ENCODE measurements at regions not wholly inside any gene's neighbourhood (a gene's known extent, or its start where the extent isn't known, plus 50 kb on each side); places are given as distances from the start of the nearest gene placed in this dataset.

DNA sequence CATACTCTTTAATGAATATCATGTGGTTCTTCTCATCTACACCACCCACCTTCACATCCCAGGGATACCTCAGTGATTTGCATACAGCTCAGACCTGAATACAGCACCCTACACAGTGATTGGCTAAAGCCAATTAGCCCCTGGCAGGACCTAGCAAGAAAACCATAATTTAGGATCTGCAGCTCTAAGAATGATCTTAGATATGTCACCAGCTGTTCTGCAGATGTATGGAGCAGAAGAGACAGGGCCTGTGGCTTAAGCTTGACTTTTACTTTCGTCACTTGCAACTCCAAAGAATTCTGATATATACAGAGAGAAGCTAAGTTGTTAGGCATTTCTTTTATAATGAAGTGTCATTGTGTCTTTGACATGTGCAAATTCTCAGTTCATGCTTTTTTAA is 483.2 kb upstream of the C9orf72 start:
- FAIRE-seq (no peak), ATAC-seq (no peak), DNase-seq (ENCODE audit: extremely low read depth in 1 of 4, low spot score in 3 of 4) (no peak)
- Histone ChIP-seq H3K27ac (ENCODE audit: extremely low read depth, low read depth, low read length) (no peak overlapping the region), H3K9me1 (ENCODE audit: control insufficient read depth, insufficient read depth, low read length) (no peaks in the 10 kb centered on the region), H3K9me3 (replicated peaks; ENCODE audit: control insufficient read depth, insufficient read depth, low read depth, low read length) (no peaks in the 10 kb centered on the region), H3K79me2 (ENCODE audit: control insufficient read depth, insufficient read depth, low read length) (no peaks in the 10 kb centered on the region), H3K4me2 (ENCODE audit: insufficient read depth, low read length) (no peak overlapping the region), H3K36me3 (ENCODE audit: control insufficient read depth, insufficient read depth, low read length) (no peaks in the 10 kb centered on the region), H4K20me1 (replicated peaks; ENCODE audit: control insufficient read depth, insufficient read depth, low read length) (no peaks in the 10 kb centered on the region), H3K27me3 (ENCODE audit: control insufficient read depth in 2 of 2, insufficient read depth in 2 of 2, low read length in 2 of 2) (no peaks in the 10 kb centered on the region), H2AFZ (ENCODE audit: low read depth, low read length) (no peak overlapping the region), H3K9ac (ENCODE audit: insufficient read depth in 1 of 2, low read depth in 2 of 2, low read length in 2 of 2) (no peak overlapping the region), H3K4me1 (replicated peaks in 1 of 2; ENCODE audit: control insufficient read depth in 2 of 2, insufficient read depth in 2 of 2, low read length in 2 of 2) (no peaks in the 10 kb centered on the region), H3K4me3 (no peak overlapping the region)
- BruUV-seq (replicated peaks), result no TSS peak
- intact Hi-C loops (cut with micrococcal nuclease) (no loop called here), in situ Hi-C loops (cut with MboI) (no loop called here)
- CTCF ChIA-PET (ENCODE audit: low intra/inter-chr PET ratio), result no interaction called here
- no peak for TF ChIP-seq HDGF (IDR thresholded peaks at IDR 0.05)
- no peak for TF ChIP-seq NFATC3 (IDR thresholded peaks at IDR 0.05)
- no peak for TF ChIP-seq LCOR (CRISPR knock-in tag; IDR thresholded peaks at IDR 0.05)
- TF ChIP-seq NR1H2 (CRISPR knock-in tag; IDR thresholded peaks at IDR 0.05), result no peak
- TF ChIP-seq, protein P1, sequence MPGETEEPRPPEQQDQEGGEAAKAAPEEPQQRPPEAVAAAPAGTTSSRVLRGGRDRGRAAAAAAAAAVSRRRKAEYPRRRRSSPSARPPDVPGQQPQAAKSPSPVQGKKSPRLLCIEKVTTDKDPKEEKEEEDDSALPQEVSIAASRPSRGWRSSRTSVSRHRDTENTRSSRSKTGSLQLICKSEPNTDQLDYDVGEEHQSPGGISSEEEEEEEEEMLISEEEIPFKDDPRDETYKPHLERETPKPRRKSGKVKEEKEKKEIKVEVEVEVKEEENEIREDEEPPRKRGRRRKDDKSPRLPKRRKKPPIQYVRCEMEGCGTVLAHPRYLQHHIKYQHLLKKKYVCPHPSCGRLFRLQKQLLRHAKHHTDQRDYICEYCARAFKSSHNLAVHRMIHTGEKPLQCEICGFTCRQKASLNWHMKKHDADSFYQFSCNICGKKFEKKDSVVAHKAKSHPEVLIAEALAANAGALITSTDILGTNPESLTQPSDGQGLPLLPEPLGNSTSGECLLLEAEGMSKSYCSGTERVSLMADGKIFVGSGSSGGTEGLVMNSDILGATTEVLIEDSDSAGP (CRISPR knock-in tag; IDR thresholded peaks at IDR 0.05), result no peak
- TF ChIP-seq RBFOX2 (IDR thresholded peaks at IDR 0.05; ENCODE audit: low read depth, low read length), result no peak
- POLR2A ChIA-PET, result no interaction called here
- WGBS (ENCODE audit: insufficient coverage, low coverage, missing lambda C conversion rate), result 0% methylated on average over 1 of the region's 1 CpG

DNA sequence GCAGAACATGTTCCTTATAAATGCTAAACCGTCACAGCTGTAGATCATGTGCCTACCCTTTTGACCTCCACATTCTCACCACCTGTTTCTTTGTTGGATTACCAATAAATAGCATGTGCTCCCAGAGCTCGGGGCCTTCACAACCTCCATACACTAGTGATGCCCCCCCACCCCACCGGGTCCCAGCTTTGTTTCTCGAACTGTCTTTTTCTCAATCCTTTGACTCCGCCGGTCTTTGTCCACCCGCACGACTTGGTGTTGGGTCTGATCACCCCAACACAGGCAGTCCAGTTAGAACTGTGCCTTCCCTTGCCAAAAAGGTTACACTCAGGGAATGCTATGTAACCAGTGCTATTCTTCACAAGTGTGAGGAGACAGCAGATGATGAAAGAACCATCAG is 485.9 kb upstream of the C9orf72 start:
- H3K4me3 ChIP-seq, result no peak overlapping the region
- no peak for FAIRE-seq
- no peak overlapping the region for H2AFZ ChIP-seq (ENCODE audit: low read depth, low read length)
- ATAC-seq, result no peak
- in situ Hi-C loops (cut with MboI) (no loop called here), intact Hi-C loops (cut with micrococcal nuclease) (no loop called here)
- H3K9me3 ChIP-seq (replicated peaks; ENCODE audit: control insufficient read depth, insufficient read depth, low read depth, low read length), result no peaks in the 10 kb centered on the region
- H4K20me1 ChIP-seq (replicated peaks; ENCODE audit: control insufficient read depth, insufficient read depth, low read length), result no peaks in the 10 kb centered on the region
- ChIA-PET CTCF (ENCODE audit: low intra/inter-chr PET ratio) (no interaction called here), POLR2A (no interaction called here)
- 0% methylated on average over 3 of the region's 8 CpGs for WGBS (ENCODE audit: insufficient coverage, low coverage, missing lambda C conversion rate)
- H3K4me2 ChIP-seq (ENCODE audit: insufficient read depth, low read length), result no peak overlapping the region
- no peaks in the 10 kb centered on the region for H3K9me1 ChIP-seq (ENCODE audit: control insufficient read depth, insufficient read depth, low read length)
- H3K36me3 ChIP-seq (ENCODE audit: control insufficient read depth, insufficient read depth, low read length), result no peaks in the 10 kb centered on the region
- no peak for DNase-seq (ENCODE audit: extremely low read depth in 1 of 4, low spot score in 3 of 4)
- no peak for TF ChIP-seq CHD4 (IDR thresholded peaks at IDR 0.05; ENCODE audit: insufficient read depth, insufficient replicate concordance, low read depth, low read length, poor library complexity, severe bottlenecking)
- no peak for TF ChIP-seq ZSCAN29 (IDR thresholded peaks at IDR 0.05)
- TF ChIP-seq, protein P2, sequence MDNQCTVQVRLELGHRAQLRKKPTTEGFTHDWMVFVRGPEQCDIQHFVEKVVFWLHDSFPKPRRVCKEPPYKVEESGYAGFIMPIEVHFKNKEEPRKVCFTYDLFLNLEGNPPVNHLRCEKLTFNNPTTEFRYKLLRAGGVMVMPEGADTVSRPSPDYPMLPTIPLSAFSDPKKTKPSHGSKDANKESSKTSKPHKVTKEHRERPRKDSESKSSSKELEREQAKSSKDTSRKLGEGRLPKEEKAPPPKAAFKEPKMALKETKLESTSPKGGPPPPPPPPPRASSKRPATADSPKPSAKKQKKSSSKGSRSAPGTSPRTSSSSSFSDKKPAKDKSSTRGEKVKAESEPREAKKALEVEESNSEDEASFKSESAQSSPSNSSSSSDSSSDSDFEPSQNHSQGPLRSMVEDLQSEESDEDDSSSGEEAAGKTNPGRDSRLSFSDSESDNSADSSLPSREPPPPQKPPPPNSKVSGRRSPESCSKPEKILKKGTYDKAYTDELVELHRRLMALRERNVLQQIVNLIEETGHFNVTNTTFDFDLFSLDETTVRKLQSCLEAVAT (IDR thresholded peaks at IDR 0.05), result no peak
- TF ChIP-seq SMARCB1 (IDR thresholded peaks at IDR 0.05; ENCODE audit: insufficient read length, low read depth), result no peak
- no peak overlapping the region for H3K27ac ChIP-seq (ENCODE audit: extremely low read depth, low read depth, low read length)
- H3K27me3 ChIP-seq (ENCODE audit: control insufficient read depth in 2 of 2, insufficient read depth in 2 of 2, low read length in 2 of 2), result no peaks in the 10 kb centered on the region
- no TSS peak for BruUV-seq (replicated peaks)
- no peaks in the 10 kb centered on the region for H3K4me1 ChIP-seq (replicated peaks in 1 of 2; ENCODE audit: control insufficient read depth in 2 of 2, insufficient read depth in 2 of 2, low read length in 2 of 2)
- H3K9ac ChIP-seq (ENCODE audit: insufficient read depth in 1 of 2, low read depth in 2 of 2, low read length in 2 of 2), result no peak overlapping the region
- no peaks in the 10 kb centered on the region for H3K79me2 ChIP-seq (ENCODE audit: control insufficient read depth, insufficient read depth, low read length)

Measured in K562 (cell line).